ENCODE measurements at regions not wholly inside any gene's neighbourhood (a gene's known extent, or its start where the extent isn't known, plus 50 kb on each side); places are given as distances from the start of the nearest gene placed in this dataset.
A peak's percentile ranks its signal among the peaks of the same experiment; 100 is the strongest.

DNA sequence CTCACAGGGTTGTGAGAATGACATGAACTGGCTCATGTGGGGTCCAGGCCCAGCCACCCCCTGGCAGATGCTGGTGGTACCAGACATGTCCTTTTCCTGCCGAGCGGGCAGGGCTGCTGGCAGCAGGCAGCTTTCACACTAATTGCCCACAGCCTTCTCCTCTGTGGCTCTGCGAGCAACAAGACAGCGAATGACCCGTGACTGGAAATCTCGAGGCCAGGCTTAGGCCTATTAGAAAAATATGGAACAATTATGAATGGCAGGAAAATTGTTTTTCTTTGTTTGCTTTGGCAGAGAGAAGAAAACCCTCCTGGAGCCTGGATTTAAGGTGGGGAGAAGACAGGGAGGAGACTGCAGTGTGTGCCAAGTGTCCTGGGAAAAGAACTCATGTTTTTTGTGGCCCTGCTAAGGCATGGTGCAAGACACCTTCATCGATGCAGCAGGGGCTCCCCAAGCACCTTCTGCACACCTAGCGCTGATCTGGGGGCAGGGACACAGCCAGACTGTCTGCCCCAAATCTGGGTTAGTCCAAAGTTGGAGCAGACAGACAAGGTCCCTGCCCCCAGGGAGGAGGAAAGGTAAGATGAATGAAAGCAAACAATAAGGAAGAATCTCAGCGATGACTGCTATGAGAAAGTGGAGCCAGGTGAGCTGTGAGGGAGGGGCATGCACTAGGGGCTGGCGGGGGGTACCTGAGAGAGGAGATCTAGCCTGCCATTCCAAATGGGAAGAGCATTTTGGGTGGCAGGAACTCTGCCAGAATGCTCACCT lies 193.8 kb upstream of the TLE3 start:
- ATAC-seq: no peak
- intact Hi-C loops (cut with DNase I): no loop called here
- peaks cover 0 to 4% of the 10 kb centered on the region in 2 donors for H3K4me1 ChIP-seq

DNA sequence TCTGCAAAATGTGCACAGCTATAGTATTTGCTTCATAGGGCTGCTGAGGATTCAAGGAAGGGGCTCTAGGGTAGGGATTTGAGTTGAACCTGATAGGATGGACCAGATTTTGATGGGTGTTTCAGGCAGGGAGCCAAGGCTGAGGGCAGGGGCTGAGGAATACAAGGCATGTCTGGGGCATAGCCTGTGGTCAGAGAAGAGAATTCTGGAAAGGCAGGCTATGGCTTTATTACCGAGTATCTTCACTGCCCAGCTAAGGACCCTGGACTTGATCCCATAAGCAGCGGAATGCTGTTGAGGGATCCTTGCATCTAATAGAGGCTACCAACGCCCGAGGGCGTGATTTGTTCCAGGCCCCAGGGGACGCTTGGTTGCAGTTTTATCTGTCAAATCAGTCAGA lies 193.0 kb upstream of the TLE3 start:
- no peak for ATAC-seq
- Histone ChIP-seq H3K27ac (no peak overlapping the region), H3K27me3 (no peaks in the 10 kb centered on the region), H3K36me3 (no peaks in the 10 kb centered on the region), H3K9me3 (no peaks in the 10 kb centered on the region), H3K4me3 (no peak overlapping the region), H3K4me1 (peaks cover 0 to 7% of the 10 kb centered on the region in 2 donors)
- no peak for DNase-seq
- intact Hi-C loops (cut with DNase I): no loop called here
- TF ChIP-seq, protein P1, sequence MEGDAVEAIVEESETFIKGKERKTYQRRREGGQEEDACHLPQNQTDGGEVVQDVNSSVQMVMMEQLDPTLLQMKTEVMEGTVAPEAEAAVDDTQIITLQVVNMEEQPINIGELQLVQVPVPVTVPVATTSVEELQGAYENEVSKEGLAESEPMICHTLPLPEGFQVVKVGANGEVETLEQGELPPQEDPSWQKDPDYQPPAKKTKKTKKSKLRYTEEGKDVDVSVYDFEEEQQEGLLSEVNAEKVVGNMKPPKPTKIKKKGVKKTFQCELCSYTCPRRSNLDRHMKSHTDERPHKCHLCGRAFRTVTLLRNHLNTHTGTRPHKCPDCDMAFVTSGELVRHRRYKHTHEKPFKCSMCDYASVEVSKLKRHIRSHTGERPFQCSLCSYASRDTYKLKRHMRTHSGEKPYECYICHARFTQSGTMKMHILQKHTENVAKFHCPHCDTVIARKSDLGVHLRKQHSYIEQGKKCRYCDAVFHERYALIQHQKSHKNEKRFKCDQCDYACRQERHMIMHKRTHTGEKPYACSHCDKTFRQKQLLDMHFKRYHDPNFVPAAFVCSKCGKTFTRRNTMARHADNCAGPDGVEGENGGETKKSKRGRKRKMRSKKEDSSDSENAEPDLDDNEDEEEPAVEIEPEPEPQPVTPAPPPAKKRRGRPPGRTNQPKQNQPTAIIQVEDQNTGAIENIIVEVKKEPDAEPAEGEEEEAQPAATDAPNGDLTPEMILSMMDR (IDR thresholded peaks at IDR 0.05): no peak

More for the DNA sequence above, 193.8 kb upstream of the TLE3 start:
- no peaks in the 10 kb centered on the region for H3K27me3 ChIP-seq
- no peaks in the 10 kb centered on the region for H3K36me3 ChIP-seq
- H3K27ac ChIP-seq: no peak overlapping the region
- no peaks in the 10 kb centered on the region for H3K9me3 ChIP-seq
- TF ChIP-seq, protein P1 (IDR thresholded peaks at IDR 0.05): no peak
- no peak for DNase-seq
- H3K4me3 ChIP-seq: no peak overlapping the region

DNA sequence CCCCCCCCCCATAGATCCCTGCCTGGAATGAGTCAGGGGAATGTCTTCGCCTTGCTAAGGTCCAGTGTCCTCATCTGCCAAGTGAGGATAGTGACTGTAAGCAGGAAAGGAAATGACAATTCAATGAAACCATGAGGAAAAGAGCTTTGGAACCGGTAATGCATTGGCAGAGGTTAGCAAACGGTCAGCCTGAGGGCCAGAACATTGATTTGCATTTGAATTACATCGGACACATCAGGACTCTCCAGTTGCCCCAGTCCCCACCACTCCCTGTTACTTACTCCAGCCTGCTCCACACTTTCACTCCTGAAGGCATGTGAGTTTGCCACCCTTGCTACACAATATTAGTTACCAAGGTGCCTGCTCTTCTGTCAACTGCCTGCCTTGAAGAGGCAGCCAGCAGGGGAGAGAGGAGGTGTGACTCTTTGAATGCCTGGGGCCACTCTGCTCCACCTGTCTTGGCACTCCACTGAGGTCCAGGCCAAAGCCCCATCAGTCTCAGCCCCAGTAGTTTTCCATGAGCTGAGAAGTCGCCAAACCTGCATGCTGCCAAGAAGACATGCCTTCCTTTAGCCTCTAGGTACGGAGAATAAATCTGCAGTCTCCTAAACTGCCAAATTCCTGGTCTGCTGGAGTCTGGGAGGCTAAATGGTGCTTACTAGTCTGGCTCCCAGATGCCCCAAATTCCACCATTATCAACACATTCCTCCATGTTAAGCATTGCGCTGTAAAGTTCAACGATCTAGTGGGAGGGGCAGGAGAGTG lies 191.7 kb upstream of the TLE3 start:
- TF ChIP-seq, protein P1 (IDR thresholded peaks at IDR 0.05): no peak
- no peaks in the 10 kb centered on the region for H3K36me3 ChIP-seq
- H3K9me3 ChIP-seq: no peaks in the 10 kb centered on the region
- no peak overlapping the region for H3K4me3 ChIP-seq
- intact Hi-C loops (cut with DNase I): no loop called here
- peaks cover 0 to 11% of the 10 kb centered on the region in 2 donors for H3K4me1 ChIP-seq
- H3K27ac ChIP-seq: no peak overlapping the region
- ATAC-seq (peak; percentile 74), DNase-seq (peak in 2 of 4 donors; percentile 37 to 58)
- H3K27me3 ChIP-seq: no peaks in the 10 kb centered on the region

DNA sequence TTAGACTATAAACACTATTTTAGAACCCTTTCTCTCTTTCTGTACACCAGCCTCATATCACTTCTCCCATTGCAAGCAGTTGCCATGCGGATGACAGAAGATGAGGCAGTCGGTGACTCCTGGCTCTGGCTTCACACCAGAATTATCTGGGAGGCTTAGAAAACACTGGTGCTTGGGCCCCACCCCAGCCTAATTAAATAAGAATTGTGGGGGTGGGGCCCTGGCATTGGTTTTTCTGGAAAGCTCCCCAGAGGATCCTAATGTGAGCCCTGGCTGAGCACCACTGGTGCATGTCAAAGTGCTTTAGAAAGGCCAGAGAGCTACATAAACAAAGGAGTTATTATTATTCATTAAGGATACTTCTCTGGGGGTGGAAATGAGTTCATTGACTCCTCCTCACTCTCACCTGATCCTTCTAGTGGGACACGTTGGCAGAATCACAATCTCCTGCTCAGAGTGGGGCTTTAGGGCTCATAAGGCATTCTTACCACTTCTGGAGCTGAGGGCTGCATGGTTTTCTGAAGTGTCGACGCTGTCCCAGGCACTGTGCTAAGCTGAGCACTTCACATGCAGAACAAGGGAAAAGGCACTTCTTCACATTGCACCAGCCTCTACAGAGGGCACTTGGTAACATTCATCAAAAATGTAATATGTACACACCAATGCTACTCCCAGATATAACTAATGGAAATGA lies 188.5 kb upstream of the TLE3 start:
- TF ChIP-seq, protein P1 (IDR thresholded peaks at IDR 0.05): no peak
- intact Hi-C loops (cut with DNase I): no loop called here
- Histone ChIP-seq H3K27me3 (no peaks in the 10 kb centered on the region), H3K4me1 (peaks cover 0 to 11% of the 10 kb centered on the region in 2 donors), H3K27ac (no peak overlapping the region), H3K4me3 (no peak overlapping the region), H3K9me3 (no peaks in the 10 kb centered on the region), H3K36me3 (no peaks in the 10 kb centered on the region)
- peak in 2 of 4 donors; percentile 29 to 56 for DNase-seq
- peak; percentile 74 for ATAC-seq
